BJ (cell line): ENCODE measurements at regions not wholly inside any gene's neighbourhood (a gene's known extent, or its start where the extent isn't known, plus 50 kb on each side); places are given as distances from the start of the nearest gene placed in this dataset.

Source experiments
- CTCF ChIA-PET: fragments of 350-600 bp; formaldehyde crosslinking; extraction: SDS; loops from one replicate; lab custom pipeline; 2021; ENCODE audit warnings: antibody characterized with exemption, inconsistent platforms; lab: Yijun Ruan, JAX
- POLR2A ChIA-PET: fragments of 300-600 bp; sonication (Branson Sonifier 250); formaldehyde crosslinking; extraction: SDS; loops from one replicate; lab custom pipeline; 2021; ENCODE audit warnings: antibody characterized with exemption; lab: Charles Lee
- DNase-seq: peaks from one replicate; pipeline ENCODE4 v3.0.0-alpha.2; 2011; ENCODE audit warnings: low read depth
- H3K27me3 ChIP-seq: 2 replicates; pipeline ENCODE4 v1.6.0; 2011; ENCODE audit warnings: low read length; ENCODE audit not compliant: control insufficient read depth, insufficient read depth
- H3K36me3 ChIP-seq: 2 replicates; pipeline ENCODE4 v1.5.1; 2011; ENCODE audit warnings: low read length; ENCODE audit not compliant: control insufficient read depth, insufficient read depth
- H3K4me3 ChIP-seq: 2 replicates; pipeline ENCODE4 v1.5.1; 2011; ENCODE audit warnings: low read depth, mild to moderate bottlenecking, control low read depth, low read length
- TF ChIP-seq, protein P1 (sequence below): IDR thresholded peaks from 2 replicates; pipeline ENCODE4 v1.5.1; 2011; ENCODE audit warnings: low read depth, mild to moderate bottlenecking, control low read depth, inconsistent platforms, low read length, moderate library complexity; ENCODE audit not compliant: insufficient read depth

DNA sequence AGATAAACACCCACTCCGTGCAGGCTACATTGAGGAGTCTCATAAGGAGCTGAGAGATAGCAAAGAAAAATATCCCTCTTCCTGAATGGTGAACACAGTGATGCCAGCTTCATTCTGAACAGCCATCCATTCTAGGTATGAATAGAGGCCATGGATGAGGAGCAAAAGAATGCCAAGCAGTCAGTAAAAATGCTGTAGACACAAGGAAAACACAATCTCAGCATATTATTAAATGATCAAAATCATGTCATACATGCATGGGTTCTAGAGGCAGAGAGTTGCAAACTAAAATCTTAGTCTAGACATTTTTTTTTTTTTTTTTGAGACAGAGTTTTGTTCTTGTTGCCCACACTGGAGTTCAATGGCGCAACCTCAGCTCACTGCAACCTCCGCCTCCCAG, 313.0 kb downstream of the SOX9 start:
- POLR2A ChIA-PET, result no interaction called here
- TF ChIP-seq, protein P1, sequence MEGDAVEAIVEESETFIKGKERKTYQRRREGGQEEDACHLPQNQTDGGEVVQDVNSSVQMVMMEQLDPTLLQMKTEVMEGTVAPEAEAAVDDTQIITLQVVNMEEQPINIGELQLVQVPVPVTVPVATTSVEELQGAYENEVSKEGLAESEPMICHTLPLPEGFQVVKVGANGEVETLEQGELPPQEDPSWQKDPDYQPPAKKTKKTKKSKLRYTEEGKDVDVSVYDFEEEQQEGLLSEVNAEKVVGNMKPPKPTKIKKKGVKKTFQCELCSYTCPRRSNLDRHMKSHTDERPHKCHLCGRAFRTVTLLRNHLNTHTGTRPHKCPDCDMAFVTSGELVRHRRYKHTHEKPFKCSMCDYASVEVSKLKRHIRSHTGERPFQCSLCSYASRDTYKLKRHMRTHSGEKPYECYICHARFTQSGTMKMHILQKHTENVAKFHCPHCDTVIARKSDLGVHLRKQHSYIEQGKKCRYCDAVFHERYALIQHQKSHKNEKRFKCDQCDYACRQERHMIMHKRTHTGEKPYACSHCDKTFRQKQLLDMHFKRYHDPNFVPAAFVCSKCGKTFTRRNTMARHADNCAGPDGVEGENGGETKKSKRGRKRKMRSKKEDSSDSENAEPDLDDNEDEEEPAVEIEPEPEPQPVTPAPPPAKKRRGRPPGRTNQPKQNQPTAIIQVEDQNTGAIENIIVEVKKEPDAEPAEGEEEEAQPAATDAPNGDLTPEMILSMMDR, result no peak
- no peak for DNase-seq
- Histone ChIP-seq H3K4me3 (no peak overlapping the region), H3K36me3 (no peaks in the 10 kb centered on the region), H3K27me3 (no peaks in the 10 kb centered on the region)
- CTCF ChIA-PET, result interaction anchor here (0.9 to 1.7 kb wide), 2 partner anchors 14 to 29 kb away, joined by 3 to 4 read pairs; no protein-coding TSS in a partner anchor

DNA sequence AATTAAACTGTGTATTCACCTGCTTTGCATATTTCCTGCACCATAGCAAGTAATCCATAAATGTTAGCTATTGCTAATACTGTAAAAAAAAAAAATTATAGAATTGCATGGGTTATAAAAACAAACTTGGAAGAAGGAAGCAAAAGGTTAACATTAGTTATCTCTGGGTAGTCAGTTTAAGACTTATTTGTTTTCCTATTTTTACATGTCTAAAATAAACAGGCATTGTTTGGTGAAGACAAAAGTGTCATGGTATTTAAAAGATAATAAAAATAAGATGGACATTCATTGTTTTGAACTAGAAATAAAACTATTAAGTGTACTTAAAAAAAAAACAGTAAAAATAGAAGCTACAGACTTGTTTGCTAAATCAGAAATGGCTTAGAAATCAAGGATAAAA, 313.8 kb downstream of the SOX9 start:
- Histone ChIP-seq H3K36me3 (no peaks in the 10 kb centered on the region), H3K4me3 (no peak overlapping the region), H3K27me3 (no peaks in the 10 kb centered on the region)
- ChIA-PET CTCF (interaction anchor here (0.7 to 1.7 kb wide), 2 partner anchors 13 to 15 kb away, joined by 3 read pairs; no protein-coding TSS in a partner anchor), POLR2A (no interaction called here)
- TF ChIP-seq, protein P1, result no peak
- no peak for DNase-seq

DNA sequence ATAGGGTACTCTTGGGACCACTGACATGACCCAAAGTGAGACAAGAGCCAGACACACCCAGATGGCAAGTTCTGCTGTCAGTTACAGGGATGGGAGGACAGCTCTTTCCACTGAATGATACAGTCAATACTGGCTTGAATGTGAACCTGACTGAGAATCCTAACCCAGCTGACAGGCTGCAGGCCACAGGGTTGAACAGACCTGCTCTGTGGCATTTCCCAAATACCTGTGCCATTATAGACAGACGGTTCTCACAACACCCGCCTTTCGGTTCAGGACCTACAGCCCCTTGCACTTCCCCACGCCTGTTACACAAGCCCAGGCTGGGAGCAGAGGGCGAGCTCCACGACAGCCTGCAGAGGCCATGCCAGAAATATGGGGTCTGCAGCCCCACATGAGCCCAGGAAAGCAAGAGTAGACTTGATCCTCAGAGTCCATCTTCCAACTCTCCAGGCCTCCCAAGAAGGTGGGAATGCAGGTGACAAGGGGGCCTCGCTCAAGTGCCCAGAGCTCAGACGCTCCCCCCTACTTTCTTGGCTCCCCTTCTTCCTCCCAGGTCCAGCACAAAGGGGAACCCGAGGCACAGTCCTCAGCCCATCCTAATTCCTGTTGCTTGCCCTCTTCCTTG, 314.3 kb downstream of the SOX9 start:
- DNase-seq, result no peak
- POLR2A ChIA-PET, result no interaction called here
- TF ChIP-seq, protein P1, result no peak
- Histone ChIP-seq H3K27me3 (no peaks in the 10 kb centered on the region), H3K36me3 (no peaks in the 10 kb centered on the region), H3K4me3 (no peak overlapping the region)
- CTCF ChIA-PET, result interaction anchor here (0.7 kb wide), 1 partner anchor 14 kb away, joined by 3 read pairs; no protein-coding TSS in a partner anchor

DNA sequence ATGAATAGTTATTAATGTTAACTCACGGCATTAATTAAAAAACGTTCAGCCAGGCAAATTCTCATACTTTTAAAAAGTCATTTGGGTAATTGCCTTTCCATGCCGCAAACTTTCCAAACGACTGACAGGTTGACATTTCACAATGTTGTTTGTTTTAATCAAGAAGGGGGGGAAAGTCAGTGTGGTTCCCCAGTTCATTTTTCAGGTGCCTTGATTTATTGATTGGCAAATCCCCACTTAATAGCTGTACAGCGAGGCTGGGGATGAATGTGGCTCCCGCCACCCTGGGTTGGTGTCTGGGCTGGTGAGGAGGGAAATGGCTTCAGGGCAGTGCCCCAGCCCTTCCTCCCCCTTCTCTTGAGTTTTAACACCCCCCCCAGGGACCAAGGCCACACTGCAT, 318.0 kb downstream of the SOX9 start:
- Histone ChIP-seq H3K27me3 (no peaks in the 10 kb centered on the region), H3K36me3 (no peaks in the 10 kb centered on the region), H3K4me3 (no peak overlapping the region)
- ChIA-PET POLR2A (no interaction called here), CTCF (no interaction called here)
- TF ChIP-seq, protein P1, result no peak
- no peak for DNase-seq

DNA sequence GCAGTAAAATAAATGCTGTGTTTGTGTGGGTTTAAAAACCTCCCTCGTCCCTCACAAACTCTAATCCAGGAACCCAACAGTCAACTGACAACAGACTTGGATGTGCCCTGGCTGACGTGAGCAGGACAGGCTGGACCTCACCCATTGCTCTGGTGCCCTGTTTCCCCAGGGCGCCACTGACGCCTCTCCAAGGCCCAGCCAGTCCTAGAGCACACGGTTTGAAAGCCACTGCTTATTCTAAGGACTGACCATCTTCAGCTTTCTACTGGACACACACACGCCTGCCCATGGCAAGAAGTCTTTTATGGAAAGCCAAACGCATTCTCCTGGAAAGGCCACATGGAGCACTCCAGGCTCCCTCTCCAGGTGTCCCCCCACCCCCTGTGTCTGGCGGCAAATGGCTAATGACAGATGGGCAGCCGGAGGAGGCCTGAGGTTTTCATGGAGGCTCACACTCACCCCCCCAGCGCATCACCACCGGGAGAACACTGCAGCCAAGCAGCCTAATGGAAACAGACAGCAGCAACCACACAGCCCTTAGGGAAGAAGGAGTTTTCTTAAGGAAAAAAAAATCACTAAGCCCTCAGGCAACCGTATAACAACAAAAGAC, 319.2 kb downstream of the SOX9 start:
- DNase-seq, result no peak
- POLR2A ChIA-PET, result no interaction called here
- CTCF ChIA-PET, result interaction anchor here (1.5 kb wide), 1 partner anchor 12 kb away, joined by 3 read pairs; no protein-coding TSS in a partner anchor

More for the DNA sequence above, 319.2 kb downstream of the SOX9 start:
- no peaks in the 10 kb centered on the region for H3K27me3 ChIP-seq
- TF ChIP-seq, protein P1, result no peak
- no peak overlapping the region for H3K4me3 ChIP-seq
- H3K36me3 ChIP-seq, result no peaks in the 10 kb centered on the region
